ENCODE measurements at regions not wholly inside any gene's neighbourhood (a gene's known extent, or its start where the extent isn't known, plus 50 kb on each side); places are given as distances from the start of the nearest gene placed in this dataset.

GRCh38 chr4:177099211-177099610 lies 210.5 kb upstream of the NEIL3 start:
- no peak for TF ChIP-seq POLR2AphosphoS5 (IDR thresholded peaks at IDR 0.05; ENCODE audit: borderline replicate concordance, low read depth, low read length)
- no peak for TF ChIP-seq EZH2 (IDR thresholded peaks at IDR 0.05)
- no peak for TF ChIP-seq FOXP2 (optimal IDR thresholded peaks at IDR 0.05; ENCODE audit: control extremely low read depth, extremely low read length, insufficient read depth)
